ENCODE measurements at regions not wholly inside any gene's neighbourhood (a gene's known extent, or its start where the extent isn't known, plus 50 kb on each side); places are given as distances from the start of the nearest gene placed in this dataset.

GRCh38 chr21:24727803-24728440 is 879.4 kb downstream of the MRPL39 start:
- H3K9me3 ChIP-seq (ENCODE audit: low read depth, low read length) = no peaks in the 10 kb centered on the region
- H3K36me3 ChIP-seq (ENCODE audit: insufficient read depth, low read length) = no peaks in the 10 kb centered on the region
- H3K9ac ChIP-seq (ENCODE audit: insufficient read length) = no peak overlapping the region
- H3K4me3 ChIP-seq = no peak overlapping the region
- no peak overlapping the region for H3K27ac ChIP-seq
- TF ChIP-seq FOXP2 (optimal IDR thresholded peaks at IDR 0.05; ENCODE audit: control extremely low read depth, extremely low read length, insufficient read depth) (no peak), EZH2 (IDR thresholded peaks at IDR 0.05) (no peak)
- no peak for DNase-seq (ENCODE audit: low read depth, low spot score)

GRCh38 chr21:24716281-24716918 is 890.9 kb downstream of the MRPL39 start:
- Histone ChIP-seq H3K9me3 (ENCODE audit: low read depth, low read length) (no peaks in the 10 kb centered on the region), H3K36me3 (ENCODE audit: insufficient read depth, low read length) (no peaks in the 10 kb centered on the region), H3K4me3 (peak overlapping the region; percentile 48), H3K9ac (ENCODE audit: insufficient read length) (no peak overlapping the region), H3K27ac (peak overlapping the region; percentile 42; the same call in 1 of the 2 replicates)
- TF ChIP-seq EZH2 (IDR thresholded peaks at IDR 0.05) = no peak
- no peak for TF ChIP-seq POLR2AphosphoS5 (IDR thresholded peaks at IDR 0.05; ENCODE audit: borderline replicate concordance, low read depth, low read length)
- no peak for TF ChIP-seq FOXP2 (optimal IDR thresholded peaks at IDR 0.05; ENCODE audit: control extremely low read depth, extremely low read length, insufficient read depth)
- no peak for DNase-seq (ENCODE audit: low read depth, low spot score)

GRCh38 chr21:24714646-24715200 is 892.6 kb downstream of the MRPL39 start:
- no peak overlapping the region for H3K27ac ChIP-seq
- DNase-seq (ENCODE audit: low read depth, low spot score) = no peak
- H3K9me3 ChIP-seq (ENCODE audit: low read depth, low read length) = no peaks in the 10 kb centered on the region
- no peak overlapping the region for H3K9ac ChIP-seq (ENCODE audit: insufficient read length)
- TF ChIP-seq FOXP2 (optimal IDR thresholded peaks at IDR 0.05; ENCODE audit: control extremely low read depth, extremely low read length, insufficient read depth) (no peak), POLR2AphosphoS5 (IDR thresholded peaks at IDR 0.05; ENCODE audit: borderline replicate concordance, low read depth, low read length) (no peak), EZH2 (IDR thresholded peaks at IDR 0.05) (no peak)
- no peak overlapping the region for H3K4me3 ChIP-seq
- H3K36me3 ChIP-seq (ENCODE audit: insufficient read depth, low read length) = no peaks in the 10 kb centered on the region

GRCh38 chr21:24705201-24705600 is 902.1 kb downstream of the MRPL39 start:
- TF ChIP-seq EZH2 (IDR thresholded peaks at IDR 0.05) = no peak
- no peak for TF ChIP-seq FOXP2 (optimal IDR thresholded peaks at IDR 0.05; ENCODE audit: control extremely low read depth, extremely low read length, insufficient read depth)
- TF ChIP-seq POLR2AphosphoS5 (IDR thresholded peaks at IDR 0.05; ENCODE audit: borderline replicate concordance, low read depth, low read length) = no peak
- Histone ChIP-seq H3K9ac (ENCODE audit: insufficient read length) (no peak overlapping the region), H3K27ac (no peak overlapping the region), H3K9me3 (ENCODE audit: low read depth, low read length) (no peaks in the 10 kb centered on the region), H3K36me3 (ENCODE audit: insufficient read depth, low read length) (no peaks in the 10 kb centered on the region), H3K4me3 (no peak overlapping the region)
- DNase-seq (ENCODE audit: low read depth, low spot score) = no peak

- no peak overlapping the region for H3K9ac ChIP-seq (ENCODE audit: insufficient read length)
- no peak overlapping the region for H3K27ac ChIP-seq
- no peak for TF ChIP-seq FOXP2 (optimal IDR thresholded peaks at IDR 0.05; ENCODE audit: control extremely low read depth, extremely low read length, insufficient read depth)
- TF ChIP-seq POLR2AphosphoS5 (IDR thresholded peaks at IDR 0.05; ENCODE audit: borderline replicate concordance, low read depth, low read length) = no peak
- TF ChIP-seq EZH2 (IDR thresholded peaks at IDR 0.05) = no peak
- no peak overlapping the region for H3K4me3 ChIP-seq
- no peaks in the 10 kb centered on the region for H3K36me3 ChIP-seq (ENCODE audit: insufficient read depth, low read length)
- no peaks in the 10 kb centered on the region for H3K9me3 ChIP-seq (ENCODE audit: low read depth, low read length)
- no peak for DNase-seq (ENCODE audit: low read depth, low spot score)
Measured at GRCh38 chr21:24693779-24694178, 913.5 kb downstream of the MRPL39 start.

- no peak overlapping the region for H3K9ac ChIP-seq (ENCODE audit: insufficient read length)
- no peaks in the 10 kb centered on the region for H3K36me3 ChIP-seq (ENCODE audit: insufficient read depth, low read length)
- TF ChIP-seq EZH2 (IDR thresholded peaks at IDR 0.05) (no peak), FOXP2 (optimal IDR thresholded peaks at IDR 0.05; ENCODE audit: control extremely low read depth, extremely low read length, insufficient read depth) (no peak), POLR2AphosphoS5 (IDR thresholded peaks at IDR 0.05; ENCODE audit: borderline replicate concordance, low read depth, low read length) (no peak)
- no peak overlapping the region for H3K27ac ChIP-seq
- no peak for DNase-seq (ENCODE audit: low read depth, low spot score)
- no peak overlapping the region for H3K4me3 ChIP-seq
- H3K9me3 ChIP-seq (ENCODE audit: low read depth, low read length) = no peaks in the 10 kb centered on the region
Measured at GRCh38 chr21:24681456-24681855, 925.8 kb downstream of the MRPL39 start.

- Histone ChIP-seq H3K9me3 (ENCODE audit: low read depth, low read length) (no peaks in the 10 kb centered on the region), H3K27ac (no peak overlapping the region), H3K9ac (ENCODE audit: insufficient read length) (no peak overlapping the region), H3K4me3 (no peak overlapping the region), H3K36me3 (ENCODE audit: insufficient read depth, low read length) (no peaks in the 10 kb centered on the region)
- TF ChIP-seq EZH2 (IDR thresholded peaks at IDR 0.05) = no peak
- no peak for TF ChIP-seq FOXP2 (optimal IDR thresholded peaks at IDR 0.05; ENCODE audit: control extremely low read depth, extremely low read length, insufficient read depth)
- no peak for TF ChIP-seq POLR2AphosphoS5 (IDR thresholded peaks at IDR 0.05; ENCODE audit: borderline replicate concordance, low read depth, low read length)
- DNase-seq (ENCODE audit: low read depth, low spot score) = no peak
Measured at GRCh38 chr21:24671901-24672300, 935.4 kb downstream of the MRPL39 start.

- no peaks in the 10 kb centered on the region for H3K36me3 ChIP-seq (ENCODE audit: insufficient read depth, low read length)
- H3K4me3 ChIP-seq = no peak overlapping the region
- no peak overlapping the region for H3K27ac ChIP-seq
- TF ChIP-seq EZH2 (IDR thresholded peaks at IDR 0.05) (no peak), FOXP2 (optimal IDR thresholded peaks at IDR 0.05; ENCODE audit: control extremely low read depth, extremely low read length, insufficient read depth) (no peak), POLR2AphosphoS5 (IDR thresholded peaks at IDR 0.05; ENCODE audit: borderline replicate concordance, low read depth, low read length) (no peak)
- H3K9ac ChIP-seq (ENCODE audit: insufficient read length) = no peak overlapping the region
- no peaks in the 10 kb centered on the region for H3K9me3 ChIP-seq (ENCODE audit: low read depth, low read length)
- no peak for DNase-seq (ENCODE audit: low read depth, low spot score)
Measured at GRCh38 chr21:24658926-24659325, 948.4 kb downstream of the MRPL39 start.

All from SK-N-MC (cell line).